GM12878 (cell line): ENCODE measurements at regions not wholly inside any gene's neighbourhood (a gene's known extent, or its start where the extent isn't known, plus 50 kb on each side); places are given as distances from the start of the nearest gene placed in this dataset.

ENCODE experiments used
- ATAC-seq: fragments of 200-7000 bp; cut with Tn5 transposase; 3 replicates; pipeline ENCODE4 v1.9.1; 2020; ENCODE audit warnings: mild to moderate bottlenecking, moderate library complexity
- BruUV-seq: library from RNA; stranded (reverse); fragments of 400-500 nt; replicated peaks from 2 replicates; lab custom pipeline; 2021; lab: Mats Ljungman, UMichigan
- CTCF ChIA-PET: fragments of 300-600 bp; sonication (Branson Sonifier 250); formaldehyde crosslinking; extraction: SDS; loops from one replicate; lab custom pipeline; 2021; ENCODE audit warnings: inconsistent platforms; lab: Yijun Ruan, JAX
- POLR2A ChIA-PET: fragments of 350-600 bp; formaldehyde crosslinking; extraction: SDS; loops from one replicate; lab custom pipeline; 2021; ENCODE audit warnings: inconsistent platforms; lab: Charles Lee
- RAD21 ChIA-PET: fragments of 300-600 bp; sonication (Branson Sonifier 250); formaldehyde crosslinking; loops from one replicate; lab custom pipeline; 2023; ENCODE audit warnings: antibody characterized with exemption; ENCODE audit not compliant: unreplicated experiment; lab: Charles Lee
- SMC1A ChIA-PET: fragments of 300-600 bp; sonication (Branson Sonifier 250); formaldehyde crosslinking; loops from one replicate; lab custom pipeline; 2023; ENCODE audit not compliant: unreplicated experiment, uncharacterized antibody; lab: Charles Lee
- DNase-seq: peaks from one replicate; pipeline ENCODE4 v3.0.0-alpha.2; 2011; ENCODE audit warnings: low read depth, low spot score
- FAIRE-seq: peaks from 3 replicates; lab custom pipeline; 2011; peaks lifted over from hg19 to GRCh38; lab: Jason Lieb, UNC
- H2AFZ ChIP-seq: 2 replicates; pipeline ENCODE4 v1.6.0; 2011; ENCODE audit warnings: low read depth, low read length, control low read depth; ENCODE audit not compliant: control insufficient read depth
- H3K27ac ChIP-seq: 2 replicates; pipeline ENCODE4 v1.5.1; 2011; ENCODE audit warnings: control low read depth; ENCODE audit not compliant: control insufficient read depth, insufficient read depth
- H3K27me3 ChIP-seq, 2 experiments: replicated peaks in 1 of 2; 2 replicates each; pipeline versions ENCODE4 v1.6.0 to v1.6.1; 2011; ENCODE audit warnings: low read length in 1 of 2; ENCODE audit not compliant: control insufficient read depth in 2 of 2, insufficient read depth in 2 of 2
- H3K36me3 ChIP-seq, 2 experiments: 2 replicates each; pipeline ENCODE4 v1.5.1; 2011; ENCODE audit warnings: low read length in 1 of 2; ENCODE audit not compliant: control insufficient read depth in 2 of 2, insufficient read depth in 2 of 2
- H3K4me1 ChIP-seq: 2 replicates; pipeline ENCODE4 v1.6.1; 2011; ENCODE audit warnings: mild to moderate bottlenecking, low read length, moderate library complexity, mixed read lengths; ENCODE audit not compliant: control insufficient read depth, insufficient read depth
- H3K4me2 ChIP-seq: 2 replicates; pipeline ENCODE4 v1.6.0; 2011; ENCODE audit warnings: control low read depth; ENCODE audit not compliant: control insufficient read depth, insufficient read depth
- H3K4me3 ChIP-seq: fragments of 200-600 bp; sonication (generic); 2 replicates; pipeline ENCODE4 v1.5.1; 2016
- H3K79me2 ChIP-seq: 2 replicates; pipeline ENCODE4 v1.6.0; 2011; ENCODE audit warnings: low read length; ENCODE audit not compliant: control insufficient read depth, insufficient read depth
- H3K9ac ChIP-seq: 2 replicates; pipeline ENCODE4 v1.8.0; 2011; ENCODE audit warnings: low read length, control low read depth, mixed read lengths; ENCODE audit not compliant: control insufficient read depth, insufficient read depth
- H3K9me3 ChIP-seq: replicated peaks from 3 replicates; pipeline ENCODE4 v1.5.1; 2011; ENCODE audit warnings: mild to moderate bottlenecking, low read length; ENCODE audit not compliant: control insufficient read depth, insufficient read depth
- H4K20me1 ChIP-seq: 2 replicates; pipeline ENCODE4 v1.6.0; 2011; ENCODE audit not compliant: control insufficient read depth, insufficient read depth
- CREM ChIP-seq: IDR thresholded peaks from 2 replicates; pipeline ENCODE4 v1.6.1; 2014; ENCODE audit warnings: antibody characterized with exemption, low read depth
- EED ChIP-seq: sonication (generic); IDR thresholded peaks from 2 replicates; pipeline ENCODE4 v1.6.1; 2016; ENCODE audit warnings: antibody characterized with exemption, low read depth
- EGR1 ChIP-seq, 2 experiments: IDR thresholded peaks; 1 replicate in 1 of 2; 2 replicates in 1 of 2; pipeline ENCODE4 v1.6.1; 2011 to 2012; ENCODE audit warnings: low read depth in 2 of 2, low read length in 2 of 2, borderline replicate concordance in 1 of 2, mild to moderate bottlenecking in 1 of 2, moderate library complexity in 1 of 2
- GATAD2B ChIP-seq: fragments of 450-650 bp; conservative IDR thresholded peaks from 2 replicates; pipeline ENCODE4 v1.6.1; 2017; ENCODE audit warnings: low read depth, mild to moderate bottlenecking, moderate library complexity
- MEF2B ChIP-seq: fragments of 450-650 bp; IDR thresholded peaks from 2 replicates; pipeline ENCODE4 v1.6.1; 2018; ENCODE audit warnings: mild to moderate bottlenecking, moderate library complexity; ENCODE audit not compliant: partially characterized antibody, poor library complexity, severe bottlenecking
- NFXL1 ChIP-seq: fragments of 450-650 bp; IDR thresholded peaks from 2 replicates; pipeline ENCODE4 v1.6.1; 2017; ENCODE audit warnings: antibody characterized with exemption, mild to moderate bottlenecking, borderline replicate concordance
- NR2C1 ChIP-seq: fragments of 450-650 bp; IDR thresholded peaks from 2 replicates; pipeline ENCODE4 v1.6.1; 2017; ENCODE audit warnings: antibody characterized with exemption, mild to moderate bottlenecking, moderate library complexity
- NR2C2 ChIP-seq: IDR thresholded peaks from 2 replicates; pipeline ENCODE4 v1.6.1; 2011; ENCODE audit warnings: borderline replicate concordance, low read depth; ENCODE audit not compliant: control insufficient read depth, insufficient read length
- RAD21 ChIP-seq: IDR thresholded peaks from 2 replicates; pipeline ENCODE4 v1.6.1; 2011; ENCODE audit warnings: mild to moderate bottlenecking, low read depth, low read length, moderate library complexity; ENCODE audit not compliant: insufficient read depth
- RAD51 ChIP-seq: fragments of 450-650 bp; IDR thresholded peaks from 2 replicates; pipeline ENCODE4 v1.6.1; 2016; ENCODE audit warnings: moderate library complexity, mild to moderate bottlenecking, inconsistent platforms
- SMC3 ChIP-seq: IDR thresholded peaks from 2 replicates; pipeline ENCODE4 v1.6.1; 2011; ENCODE audit warnings: low read length, improper control_type of control experiment, borderline replicate concordance
- USF1 ChIP-seq: IDR thresholded peaks from 2 replicates; pipeline ENCODE4 v1.6.1; 2011; ENCODE audit warnings: borderline replicate concordance, low read depth, mild to moderate bottlenecking, moderate library complexity, mixed read lengths, low read length; ENCODE audit not compliant: insufficient read depth; ENCODE audit errors: extremely low read length
- ZBTB4 ChIP-seq: fragments of 450-650 bp; formaldehyde crosslinking; IDR thresholded peaks from 2 replicates; pipeline ENCODE4 v1.4.0; 2022; ENCODE audit warnings: mild to moderate bottlenecking, moderate library complexity
- whole genome bisulfite sequencing: methylation state at CpG from one replicate; pipeline ENCODE4 v1.1.6; 2016; ENCODE audit warnings: low lambda C conversion rate; ENCODE audit not compliant: insufficient replicate concordance, insufficient coverage; ENCODE audit errors: missing lambda C conversion rate; 5-methylcytosine and 5-hydroxymethylcytosine counted together
- in situ Hi-C: fragments of 300-500 bp; cut with MboI; formaldehyde crosslinking; loops from 9 replicates; pipeline ENCODE4 v1.14.3; 2018; ENCODE audit warnings: mixed read lengths
- intact Hi-C: fragments of 100-400 bp; cut with micrococcal nuclease; formaldehyde crosslinking; loops from one replicate; pipeline ENCODE4 v1.14.2; 2022; ENCODE audit not compliant: unreplicated experiment
- TF ChIP-seq, protein P1 (sequence below): IDR thresholded peaks from 2 replicates; pipeline ENCODE4 v1.6.1; 2012; ENCODE audit warnings: low read depth, low read length, improper control_type of control experiment

GRCh38 chr4:65923616-65924015 lies 253.3 kb upstream of the EPHA5 start:
- no TSS peak for BruUV-seq
- H3K9ac ChIP-seq = no peak overlapping the region
- no peak overlapping the region for H3K27ac ChIP-seq
- in situ Hi-C loops = no loop called here
- 14% methylated on average over 1 of the region's 1 CpG for WGBS
- ChIA-PET CTCF (no interaction called here), SMC1A (no interaction called here), POLR2A (no interaction called here), RAD21 (no interaction called here)
- H4K20me1 ChIP-seq = no peaks in the 10 kb centered on the region
- no peaks in the 10 kb centered on the region for H3K36me3 ChIP-seq
- H3K4me3 ChIP-seq = no peak overlapping the region
- no peaks in the 10 kb centered on the region for H3K9me3 ChIP-seq
- H3K79me2 ChIP-seq = no peaks in the 10 kb centered on the region
- no peak for DNase-seq
- H3K4me1 ChIP-seq = no peaks in the 10 kb centered on the region
- no peak for FAIRE-seq
- no peak for TF ChIP-seq RAD21
- TF ChIP-seq NFXL1 = no peak
- no peak for TF ChIP-seq EGR1 (IDR thresholded peaks at IDR 0.05; ENCODE audit: borderline replicate concordance in 1 of 2, low read depth in 2 of 2, low read length in 2 of 2)
- H2AFZ ChIP-seq = no peak overlapping the region
- intact Hi-C loops = no loop called here
- no peaks in the 10 kb centered on the region for H3K27me3 ChIP-seq
- no peak overlapping the region for H3K4me2 ChIP-seq
- no peak for ATAC-seq

- Histone ChIP-seq H3K4me3 (no peak overlapping the region), H3K36me3 (no peaks in the 10 kb centered on the region), H3K4me1 (no peaks in the 10 kb centered on the region), H4K20me1 (no peaks in the 10 kb centered on the region), H3K27ac (no peak overlapping the region), H3K9me3 (no peaks in the 10 kb centered on the region), H3K79me2 (no peaks in the 10 kb centered on the region), H3K9ac (no peak overlapping the region), H3K4me2 (no peak overlapping the region), H3K27me3 (no peaks in the 10 kb centered on the region), H2AFZ (no peak overlapping the region)
- in situ Hi-C loops (no loop called here), intact Hi-C loops (no loop called here)
- ChIA-PET CTCF (no interaction called here), RAD21 (no interaction called here), POLR2A (no interaction called here), SMC1A (no interaction called here)
- DNase-seq = no peak
- no TSS peak for BruUV-seq
- no peak for ATAC-seq
- FAIRE-seq = no peak
- WGBS = 25% methylated on average over 10 of the region's 10 CpGs
- TF ChIP-seq ZBTB4 (CRISPR knock-in tag) = no peak
- TF ChIP-seq NR2C2 = no peak
- no peak for TF ChIP-seq CREM
- TF ChIP-seq GATAD2B = no peak
- TF ChIP-seq USF1 = no peak
- no peak for TF ChIP-seq NR2C1
- TF ChIP-seq, protein P1, sequence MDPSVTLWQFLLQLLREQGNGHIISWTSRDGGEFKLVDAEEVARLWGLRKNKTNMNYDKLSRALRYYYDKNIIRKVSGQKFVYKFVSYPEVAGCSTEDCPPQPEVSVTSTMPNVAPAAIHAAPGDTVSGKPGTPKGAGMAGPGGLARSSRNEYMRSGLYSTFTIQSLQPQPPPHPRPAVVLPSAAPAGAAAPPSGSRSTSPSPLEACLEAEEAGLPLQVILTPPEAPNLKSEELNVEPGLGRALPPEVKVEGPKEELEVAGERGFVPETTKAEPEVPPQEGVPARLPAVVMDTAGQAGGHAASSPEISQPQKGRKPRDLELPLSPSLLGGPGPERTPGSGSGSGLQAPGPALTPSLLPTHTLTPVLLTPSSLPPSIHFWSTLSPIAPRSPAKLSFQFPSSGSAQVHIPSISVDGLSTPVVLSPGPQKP = no peak
- no peak for TF ChIP-seq MEF2B
- TF ChIP-seq RAD51 = no peak
- no peak for TF ChIP-seq SMC3
- TF ChIP-seq EED = no peak
Measured at GRCh38 chr4:65921180-65921579, 250.9 kb upstream of the EPHA5 start.
